ENCODE measurements at regions not wholly inside any gene's neighbourhood (a gene's known extent, or its start where the extent isn't known, plus 50 kb on each side); places are given as distances from the start of the nearest gene placed in this dataset.

GRCh38 chr7:113256883-113257531 is 138.7 kb upstream of the SMIM30 start:
- no peaks in the 10 kb centered on the region for H3K27me3 ChIP-seq
- WGBS, 2 donors = 78 to 85% methylated on average over 1 of the region's 1 CpG
- H3K9me3 ChIP-seq = no peaks in the 10 kb centered on the region
- DNase-seq = no peak
- TF ChIP-seq POLR2A (IDR thresholded peaks at IDR 0.05) (no peak), CTCF (IDR thresholded peaks at IDR 0.05) (no peak)
- H3K4me3 ChIP-seq (replicated peaks in 1 of 3) = no peak overlapping the region
- H3K36me3 ChIP-seq = no peaks in the 10 kb centered on the region
- intact Hi-C loops (cut with DNase I) = no loop called here
- H3K4me1 ChIP-seq = no peaks in the 10 kb centered on the region
- H3K27ac ChIP-seq = no peak overlapping the region

GRCh38 chr7:113247198-113247597 is 128.8 kb upstream of the SMIM30 start:
- Histone ChIP-seq H3K27ac (no peak overlapping the region), H3K9me3 (no peaks in the 10 kb centered on the region), H3K27me3 (no peaks in the 10 kb centered on the region), H3K36me3 (no peaks in the 10 kb centered on the region), H3K4me3 (replicated peaks in 1 of 3) (no peak overlapping the region), H3K4me1 (no peaks in the 10 kb centered on the region)
- WGBS, 2 donors = 81 to 82% methylated on average over 3 of the region's 3 CpGs
- TF ChIP-seq POLR2A (IDR thresholded peaks at IDR 0.05) (no peak), CTCF (IDR thresholded peaks at IDR 0.05) (no peak)
- intact Hi-C loops (cut with DNase I) = no loop called here
- no peak for DNase-seq

GRCh38 chr7:113246738-113247137 is 128.4 kb upstream of the SMIM30 start:
- DNase-seq = no peak
- H3K27me3 ChIP-seq = no peaks in the 10 kb centered on the region
- no peak for TF ChIP-seq POLR2A (IDR thresholded peaks at IDR 0.05)
- TF ChIP-seq CTCF (IDR thresholded peaks at IDR 0.05) = no peak
- no peaks in the 10 kb centered on the region for H3K4me1 ChIP-seq
- no peak overlapping the region for H3K4me3 ChIP-seq (replicated peaks in 1 of 3)
- intact Hi-C loops (cut with DNase I) = no loop called here
- H3K9me3 ChIP-seq = no peaks in the 10 kb centered on the region
- H3K36me3 ChIP-seq = no peaks in the 10 kb centered on the region
- H3K27ac ChIP-seq = no peak overlapping the region

- Histone ChIP-seq H3K27ac (no peak overlapping the region), H3K4me1 (no peaks in the 10 kb centered on the region), H3K9me3 (no peaks in the 10 kb centered on the region), H3K36me3 (no peaks in the 10 kb centered on the region), H3K4me3 (replicated peaks in 1 of 3) (no peak overlapping the region), H3K27me3 (no peaks in the 10 kb centered on the region)
- no peak for DNase-seq
- TF ChIP-seq CTCF (IDR thresholded peaks at IDR 0.05) (no peak), POLR2A (IDR thresholded peaks at IDR 0.05) (no peak)
- WGBS, 2 donors = 87 to 88% methylated on average over 2 of the region's 2 CpGs
- intact Hi-C loops (cut with DNase I) = no loop called here
Measured at GRCh38 chr7:113232885-113233284, 114.5 kb upstream of the SMIM30 start.

GRCh38 chr7:113230691-113231090 is 112.3 kb upstream of the SMIM30 start:
- intact Hi-C loops (cut with DNase I) = no loop called here
- H3K36me3 ChIP-seq = no peaks in the 10 kb centered on the region
- TF ChIP-seq CTCF (IDR thresholded peaks at IDR 0.05) = no peak
- TF ChIP-seq POLR2A (IDR thresholded peaks at IDR 0.05) = no peak

More at GRCh38 chr7:113230691-113231090, 112.3 kb upstream of the SMIM30 start:
- H3K27ac ChIP-seq = no peak overlapping the region
- DNase-seq = no peak
- no peaks in the 10 kb centered on the region for H3K9me3 ChIP-seq
- H3K4me3 ChIP-seq (replicated peaks in 1 of 3) = no peak overlapping the region
- H3K4me1 ChIP-seq = no peaks in the 10 kb centered on the region
- H3K27me3 ChIP-seq = no peaks in the 10 kb centered on the region
- WGBS, 2 donors = 87 to 90% methylated on average over 2 of the region's 2 CpGs

Data from thyroid gland (tissue), 4 donors.